Medulla oblongata (tissue), 1 donor: ENCODE measurements at regions not wholly inside any gene's neighbourhood (a gene's known extent, or its start where the extent isn't known, plus 50 kb on each side); places are given as distances from the start of the nearest gene placed in this dataset.
A peak's percentile ranks its signal among the peaks of the same experiment; 100 is the strongest.
"Not testable (repeated sequence)": the region's sequence is repeated elsewhere in the genome, so short reads cannot be mapped to it uniquely, and the experiment has no call there.

Source experiments
- DNase-seq: peaks from one replicate; pipeline ENCODE4 v3.0.0-alpha.2; 2015; ENCODE audit errors: extremely low spot score

- no peak for DNase-seq
These were observed 131.3 kb upstream of the ZEB1 start for GRCh38 chr10:31187607-31188210.

GRCh38 chr10:31188792-31189406 lies 130.1 kb upstream of the ZEB1 start:
- no peak for DNase-seq

- DNase-seq, result no peak
These were observed 128.5 kb upstream of the ZEB1 start for GRCh38 chr10:31190488-31190887.

GRCh38 chr10:31192475-31192874 lies 126.5 kb upstream of the ZEB1 start:
- DNase-seq, result no peak

- no peak for DNase-seq
These were observed 124.0 kb upstream of the ZEB1 start for GRCh38 chr10:31194986-31195385.

GRCh38 chr10:31197886-31198285 lies 121.1 kb upstream of the ZEB1 start:
- no peak for DNase-seq

GRCh38 chr10:31204090-31204489 lies 114.9 kb upstream of the ZEB1 start:
- DNase-seq, result no peak

- no peak for DNase-seq
These were observed 111.4 kb upstream of the ZEB1 start for GRCh38 chr10:31207636-31208035.

GRCh38 chr10:31209478-31209877 lies 109.5 kb upstream of the ZEB1 start:
- DNase-seq, result no peak

- DNase-seq, result no peak
These were observed 108.8 kb upstream of the ZEB1 start for GRCh38 chr10:31210190-31210589.

GRCh38 chr10:31213959-31214358 lies 105.1 kb upstream of the ZEB1 start:
- no peak for DNase-seq

- peak; percentile 74 for DNase-seq
These were observed 104.0 kb upstream of the ZEB1 start for GRCh38 chr10:31215052-31215451.

GRCh38 chr10:31219306-31219705 lies 99.7 kb upstream of the ZEB1 start:
- DNase-seq, result no peak

GRCh38 chr10:31228780-31229179 lies 90.2 kb upstream of the ZEB1 start:
- not testable (repeated sequence) for DNase-seq

GRCh38 chr10:31239961-31240360 lies 79.1 kb upstream of the ZEB1 start:
- DNase-seq, result no peak

GRCh38 chr10:31242902-31243301 lies 76.1 kb upstream of the ZEB1 start:
- DNase-seq, result peak; percentile 16

GRCh38 chr10:31251118-31251517 lies 67.9 kb upstream of the ZEB1 start:
- DNase-seq, result not testable (repeated sequence)

- no peak for DNase-seq
These were observed 65.8 kb upstream of the ZEB1 start for GRCh38 chr10:31253237-31253636.

GRCh38 chr10:31261511-31262311 lies 57.3 kb upstream of the ZEB1 start:
- no peak for DNase-seq

- DNase-seq, result no peak
These were observed 56.3 kb upstream of the ZEB1 start for GRCh38 chr10:31262672-31263071.

GRCh38 chr10:31263903-31264302 lies 55.1 kb upstream of the ZEB1 start:
- no peak for DNase-seq

- DNase-seq, result no peak
These were observed 50.3 kb upstream of the ZEB1 start for GRCh38 chr10:31268444-31269303.
